ENCODE measurements at regions not wholly inside any gene's neighbourhood (a gene's known extent, or its start where the extent isn't known, plus 50 kb on each side); places are given as distances from the start of the nearest gene placed in this dataset.
"Not testable (repeated sequence)": the region's sequence is repeated elsewhere in the genome, so short reads cannot be mapped to it uniquely, and the experiment has no call there.

GRCh38 chr11:87494936-87495335 is 457.2 kb downstream of the TMEM135 start:
- H3K4me3 Mint-ChIP-seq; CTCF ChIA-PET; H3K36me3 Mint-ChIP-seq; H3K4me3 ChIP-seq (ENCODE audit: low read length); DNase-seq; POLR2A ChIA-PET; H3K27ac ChIP-seq (ENCODE audit: low read depth, low read length); H3K27ac Mint-ChIP-seq; H3K9me3 ChIP-seq (ENCODE audit: control insufficient read depth in 2 of 3, low read length in 3 of 3); ATAC-seq; intact Hi-C loops (cut with micrococcal nuclease); H3K4me1 Mint-ChIP-seq; H3K4me1 ChIP-seq (ENCODE audit: control insufficient read depth in 2 of 2, insufficient read depth in 2 of 2, low read length in 2 of 2); H3K36me3 ChIP-seq (ENCODE audit: control insufficient read depth in 2 of 3, insufficient read depth in 3 of 3, low read length in 3 of 3); H3K27me3 ChIP-seq (ENCODE audit: control insufficient read depth in 2 of 2, insufficient read depth in 2 of 2, low read length in 2 of 2): not testable (repeated sequence)
- H3K27me3 Mint-ChIP-seq = peaks cover 0 to 12% (median 4%) of the 10 kb centered on the region in 5 donors
- peaks cover 0 to 16% (median 6%) of the 10 kb centered on the region in 11 donors for H3K9me3 Mint-ChIP-seq

- H3K36me3 Mint-ChIP-seq; H3K4me3 ChIP-seq (ENCODE audit: low read length): not testable (repeated sequence)
Measured at GRCh38 chr11:87494026-87494425, 456.3 kb downstream of the TMEM135 start.

GRCh38 chr11:87493516-87493915 is 455.8 kb downstream of the TMEM135 start:
- Mint-ChIP-seq H3K9me3 (peaks cover 0 to 11% (median 2%) of the 10 kb centered on the region in 11 donors), H3K4me1 (peaks cover 0 to 1% (median 0%) of the 10 kb centered on the region in 7 donors), H3K4me3 (no peak overlapping the region), H3K36me3 (peaks cover 0 to 6% (median 0%) of the 10 kb centered on the region in 5 donors), H3K27me3 (peaks cover 0 to 12% (median 4%) of the 10 kb centered on the region in 5 donors), H3K27ac (no peak overlapping the region)
- no peaks in the 10 kb centered on the region for H3K27me3 ChIP-seq (ENCODE audit: control insufficient read depth in 2 of 2, insufficient read depth in 2 of 2, low read length in 2 of 2)
- POLR2A ChIA-PET = no interaction called here
- H3K36me3 ChIP-seq (ENCODE audit: control insufficient read depth in 2 of 3, insufficient read depth in 3 of 3, low read length in 3 of 3) = no peaks in the 10 kb centered on the region
- ATAC-seq (no peak), DNase-seq (no peak)
- H3K4me3 ChIP-seq (ENCODE audit: low read length) = no peak overlapping the region
- no peak overlapping the region for H3K27ac ChIP-seq (ENCODE audit: low read depth, low read length)
- intact Hi-C loops (cut with micrococcal nuclease) = no loop called here
- no peaks in the 10 kb centered on the region for H3K4me1 ChIP-seq (ENCODE audit: control insufficient read depth in 2 of 2, insufficient read depth in 2 of 2, low read length in 2 of 2)
- H3K9me3 ChIP-seq (ENCODE audit: control insufficient read depth in 2 of 3, low read length in 3 of 3) = no peaks in the 10 kb centered on the region
- CTCF ChIA-PET = no interaction called here

More at GRCh38 chr11:87494026-87494425, 456.3 kb downstream of the TMEM135 start:
- intact Hi-C loops (cut with micrococcal nuclease); H3K4me1 Mint-ChIP-seq; ATAC-seq; DNase-seq; H3K9me3 ChIP-seq (ENCODE audit: control insufficient read depth in 2 of 3, low read length in 3 of 3); H3K27ac ChIP-seq (ENCODE audit: low read depth, low read length); H3K36me3 ChIP-seq (ENCODE audit: control insufficient read depth in 2 of 3, insufficient read depth in 3 of 3, low read length in 3 of 3); CTCF ChIA-PET; POLR2A ChIA-PET; H3K4me3 Mint-ChIP-seq; H3K4me1 ChIP-seq (ENCODE audit: control insufficient read depth in 2 of 2, insufficient read depth in 2 of 2, low read length in 2 of 2); H3K27ac Mint-ChIP-seq; H3K27me3 ChIP-seq (ENCODE audit: control insufficient read depth in 2 of 2, insufficient read depth in 2 of 2, low read length in 2 of 2): not testable (repeated sequence)
- Mint-ChIP-seq H3K9me3 (peaks cover 0 to 11% (median 4%) of the 10 kb centered on the region in 11 donors), H3K27me3 (peaks cover 0 to 12% (median 4%) of the 10 kb centered on the region in 5 donors)

GRCh38 chr11:87491381-87491780 is 453.6 kb downstream of the TMEM135 start:
- Mint-ChIP-seq H3K27me3 (peaks cover 0 to 14% (median 5%) of the 10 kb centered on the region in 5 donors), H3K9me3 (peaks cover 0 to 11% (median 2%) of the 10 kb centered on the region in 11 donors), H3K36me3 (peaks cover 0 to 6% (median 0%) of the 10 kb centered on the region in 5 donors), H3K4me1 (peaks cover 0 to 1% (median 0%) of the 10 kb centered on the region in 7 donors), H3K27ac (no peak overlapping the region), H3K4me3 (no peak overlapping the region)
- CTCF ChIA-PET = no interaction called here
- H3K27ac ChIP-seq (ENCODE audit: low read depth, low read length) = no peak overlapping the region
- intact Hi-C loops (cut with micrococcal nuclease) = no loop called here
- H3K9me3 ChIP-seq (ENCODE audit: control insufficient read depth in 2 of 3, low read length in 3 of 3) = no peaks in the 10 kb centered on the region
- POLR2A ChIA-PET = no interaction called here
- ATAC-seq (no peak), DNase-seq (no peak)
- H3K27me3 ChIP-seq (ENCODE audit: control insufficient read depth in 2 of 2, insufficient read depth in 2 of 2, low read length in 2 of 2) = no peaks in the 10 kb centered on the region
- H3K36me3 ChIP-seq (ENCODE audit: control insufficient read depth in 2 of 3, insufficient read depth in 3 of 3, low read length in 3 of 3) = no peaks in the 10 kb centered on the region
- no peaks in the 10 kb centered on the region for H3K4me1 ChIP-seq (ENCODE audit: control insufficient read depth in 2 of 2, insufficient read depth in 2 of 2, low read length in 2 of 2)
- H3K4me3 ChIP-seq (ENCODE audit: low read length) = no peak overlapping the region

- ATAC-seq (no peak), DNase-seq (no peak)
- Histone ChIP-seq H3K4me3 (ENCODE audit: low read length) (no peak overlapping the region), H3K27me3 (ENCODE audit: control insufficient read depth in 2 of 2, insufficient read depth in 2 of 2, low read length in 2 of 2) (no peaks in the 10 kb centered on the region), H3K27ac (ENCODE audit: low read depth, low read length) (no peak overlapping the region), H3K4me1 (ENCODE audit: control insufficient read depth in 2 of 2, insufficient read depth in 2 of 2, low read length in 2 of 2) (no peaks in the 10 kb centered on the region), H3K36me3 (ENCODE audit: control insufficient read depth in 2 of 3, insufficient read depth in 3 of 3, low read length in 3 of 3) (no peaks in the 10 kb centered on the region), H3K9me3 (ENCODE audit: control insufficient read depth in 2 of 3, low read length in 3 of 3) (no peaks in the 10 kb centered on the region)
- Mint-ChIP-seq H3K27me3 (peaks cover 0 to 19% (median 7%) of the 10 kb centered on the region in 5 donors), H3K4me1 (peaks cover 0 to 1% (median 0%) of the 10 kb centered on the region in 7 donors), H3K27ac (no peak overlapping the region), H3K9me3 (peaks cover 0 to 8% (median 1%) of the 10 kb centered on the region in 11 donors), H3K4me3 (no peak overlapping the region), H3K36me3 (peaks cover 0 to 4% (median 0%) of the 10 kb centered on the region in 5 donors)
- ChIA-PET POLR2A (no interaction called here), CTCF (no interaction called here)
- intact Hi-C loops (cut with micrococcal nuclease) = no loop called here
Measured at GRCh38 chr11:87490671-87491070, 452.9 kb downstream of the TMEM135 start.

- Mint-ChIP-seq H3K36me3 (no peaks in the 10 kb centered on the region), H3K4me1 (no peaks in the 10 kb centered on the region), H3K27ac (no peak overlapping the region), H3K9me3 (peaks cover 0 to 5% (median 0%) of the 10 kb centered on the region in 11 donors), H3K4me3 (no peak overlapping the region), H3K27me3 (peaks cover 0 to 23% (median 8%) of the 10 kb centered on the region in 5 donors)
- Histone ChIP-seq H3K36me3 (ENCODE audit: control insufficient read depth in 2 of 3, insufficient read depth in 3 of 3, low read length in 3 of 3) (no peaks in the 10 kb centered on the region), H3K4me1 (ENCODE audit: control insufficient read depth in 2 of 2, insufficient read depth in 2 of 2, low read length in 2 of 2) (no peaks in the 10 kb centered on the region), H3K27me3 (ENCODE audit: control insufficient read depth in 2 of 2, insufficient read depth in 2 of 2, low read length in 2 of 2) (no peaks in the 10 kb centered on the region), H3K9me3 (ENCODE audit: control insufficient read depth in 2 of 3, low read length in 3 of 3) (no peaks in the 10 kb centered on the region), H3K27ac (ENCODE audit: low read depth, low read length) (no peak overlapping the region), H3K4me3 (ENCODE audit: low read length) (no peak overlapping the region)
- DNase-seq (no peak), ATAC-seq (no peak)
- ChIA-PET CTCF (no interaction called here), POLR2A (no interaction called here)
- intact Hi-C loops (cut with micrococcal nuclease) = no loop called here
Measured at GRCh38 chr11:87484566-87484965, 446.8 kb downstream of the TMEM135 start.

GRCh38 chr11:87477321-87477720 is 439.6 kb downstream of the TMEM135 start:
- ChIA-PET POLR2A (no interaction called here), CTCF (no interaction called here)
- Mint-ChIP-seq H3K27me3 (peaks cover 0 to 11% (median under 1%) of the 10 kb centered on the region in 5 donors), H3K27ac (no peak overlapping the region), H3K36me3 (no peaks in the 10 kb centered on the region), H3K9me3 (peaks cover 0 to 15% (median 6%) of the 10 kb centered on the region in 11 donors), H3K4me3 (no peak overlapping the region), H3K4me1 (no peaks in the 10 kb centered on the region)
- intact Hi-C loops (cut with micrococcal nuclease) = no loop called here
- ATAC-seq (no peak), DNase-seq (no peak)
- Histone ChIP-seq H3K27me3 (ENCODE audit: control insufficient read depth in 2 of 2, insufficient read depth in 2 of 2, low read length in 2 of 2) (no peaks in the 10 kb centered on the region), H3K4me3 (ENCODE audit: low read length) (no peak overlapping the region), H3K9me3 (ENCODE audit: control insufficient read depth in 2 of 3, low read length in 3 of 3) (no peaks in the 10 kb centered on the region), H3K27ac (ENCODE audit: low read depth, low read length) (no peak overlapping the region), H3K36me3 (ENCODE audit: control insufficient read depth in 2 of 3, insufficient read depth in 3 of 3, low read length in 3 of 3) (no peaks in the 10 kb centered on the region), H3K4me1 (ENCODE audit: control insufficient read depth in 2 of 2, insufficient read depth in 2 of 2, low read length in 2 of 2) (no peaks in the 10 kb centered on the region)
